HL-60 (cell line): ENCODE measurements at regions not wholly inside any gene's neighbourhood (a gene's known extent, or its start where the extent isn't known, plus 50 kb on each side); places are given as distances from the start of the nearest gene placed in this dataset.

ENCODE experiments used
- CTCF ChIP-seq: IDR thresholded peaks from one replicate; pipeline ENCODE4 v1.5.1; 2011; ENCODE audit warnings: low read length, control low read depth, inconsistent platforms; ENCODE audit not compliant: insufficient read depth
- GABPA ChIP-seq: IDR thresholded peaks from 2 replicates; pipeline ENCODE4 v1.6.1; 2012; ENCODE audit warnings: low read depth
- POLR2AphosphoS5 ChIP-seq: IDR thresholded peaks from 2 replicates; pipeline ENCODE4 v1.6.1; 2012; ENCODE audit warnings: low read depth
- REST ChIP-seq: IDR thresholded peaks from 2 replicates; pipeline ENCODE4 v1.6.1; 2012; ENCODE audit warnings: low read depth; ENCODE audit not compliant: insufficient replicate concordance
- SPI1 ChIP-seq: IDR thresholded peaks from 2 replicates; pipeline ENCODE4 v1.6.1; 2012; ENCODE audit warnings: low read depth, mild to moderate bottlenecking, borderline replicate concordance

GRCh38 chr1:96882096-96882495, 160.5 kb downstream of the PTBP2 start:
- TF ChIP-seq CTCF = no peak
- no peak for TF ChIP-seq POLR2AphosphoS5
- no peak for TF ChIP-seq GABPA
- no peak for TF ChIP-seq REST
- no peak for TF ChIP-seq SPI1
